Stimulated activated CD8-positive, alpha-beta memory T cell treated with anti-CD3 and anti-CD28 coated beads, Interleukin-12 subunit alpha, Interleukin-12 subunit beta, amount 100 ng/mL, for 1 hour (primary cell): ENCODE measurements at regions not wholly inside any gene's neighbourhood (a gene's known extent, or its start where the extent isn't known, plus 50 kb on each side); places are given as distances from the start of the nearest gene placed in this dataset.
"Not testable (repeated sequence)": the region's sequence is repeated elsewhere in the genome, so short reads cannot be mapped to it uniquely, and the experiment has no call there.

Source experiments
- DNase-seq: peaks from one replicate; pipeline ENCODE4 v3.0.0-alpha.2; 2020; ENCODE audit warnings: low read depth

GRCh38 chrX:109782994-109783700, 50.1 kb upstream of the ACSL4 start:
- DNase-seq, result no peak

GRCh38 chrX:109783701-109784079, 50.6 kb upstream of the ACSL4 start:
- DNase-seq, result no peak

- no peak for DNase-seq
These were observed 52.0 kb upstream of the ACSL4 start for GRCh38 chrX:109785053-109785452.

GRCh38 chrX:109790511-109790910, 57.5 kb upstream of the ACSL4 start:
- not testable (repeated sequence) for DNase-seq

- no peak for DNase-seq
These were observed 60.1 kb upstream of the ACSL4 start for GRCh38 chrX:109793191-109793590.

- no peak for DNase-seq
These were observed 62.6 kb upstream of the ACSL4 start for GRCh38 chrX:109795682-109796081.

GRCh38 chrX:109797311-109797975, 64.4 kb upstream of the ACSL4 start:
- DNase-seq, result no peak

GRCh38 chrX:109812236-109812635, 79.2 kb upstream of the ACSL4 start:
- no peak for DNase-seq

GRCh38 chrX:109813236-109813635, 80.2 kb upstream of the ACSL4 start:
- DNase-seq, result no peak

- DNase-seq, result no peak
These were observed 85.9 kb upstream of the ACSL4 start for GRCh38 chrX:109818976-109819375.

GRCh38 chrX:109822861-109823260, 89.8 kb upstream of the ACSL4 start:
- no peak for DNase-seq

GRCh38 chrX:109826954-109827708, 94.1 kb upstream of the ACSL4 start:
- no peak for DNase-seq

- no peak for DNase-seq
These were observed 94.7 kb upstream of the ACSL4 start for GRCh38 chrX:109827772-109828171.

GRCh38 chrX:109830157-109830703, 97.2 kb upstream of the ACSL4 start:
- DNase-seq, result no peak

GRCh38 chrX:109830704-109831206, 97.7 kb upstream of the ACSL4 start:
- no peak for DNase-seq

- DNase-seq, result no peak
These were observed 98.4 kb upstream of the ACSL4 start for GRCh38 chrX:109831326-109831985.

- DNase-seq, result no peak
These were observed 106.9 kb upstream of the ACSL4 start for GRCh38 chrX:109839694-109840567.

GRCh38 chrX:109840585-109840984, 107.5 kb upstream of the ACSL4 start:
- no peak for DNase-seq

GRCh38 chrX:109841257-109841656, 108.2 kb upstream of the ACSL4 start:
- DNase-seq, result no peak

- no peak for DNase-seq
These were observed 109.0 kb upstream of the ACSL4 start for GRCh38 chrX:109841869-109842579.
